ENCODE measurements at regions not wholly inside any gene's neighbourhood (a gene's known extent, or its start where the extent isn't known, plus 50 kb on each side); places are given as distances from the start of the nearest gene placed in this dataset.

DNA sequence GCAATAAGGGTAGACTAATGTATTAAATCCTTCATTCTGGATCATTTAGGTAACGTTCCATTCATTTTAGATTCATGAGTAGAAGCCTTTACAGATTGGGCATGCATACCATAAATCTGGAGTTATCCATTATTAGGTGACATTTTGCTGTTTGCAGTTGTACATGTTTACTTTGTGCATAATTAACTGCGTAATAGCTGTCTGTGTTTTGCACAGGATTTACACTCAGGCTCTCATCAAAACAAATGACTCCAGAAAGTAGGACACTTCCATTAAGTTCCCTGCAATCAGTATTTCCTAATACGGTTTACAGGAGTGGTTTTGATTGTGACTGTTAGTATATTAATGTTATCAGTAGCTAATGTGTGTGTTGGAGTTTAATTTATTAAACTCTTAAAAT is 997.4 kb downstream of the HACE1 start:
- Histone ChIP-seq H3K36me3 (no peaks in the 10 kb centered on the region), H3K27me3 (no peaks in the 10 kb centered on the region), H3K4me1 (no peaks in the 10 kb centered on the region), H3K27ac (no peak overlapping the region), H3K9me3 (no peaks in the 10 kb centered on the region), H3K4me3 (no peak overlapping the region)
- intact Hi-C loops (cut with DNase I), result no loop called here
- DNase-seq, result no peak
- no peak for ATAC-seq
- TF ChIP-seq, protein P1, sequence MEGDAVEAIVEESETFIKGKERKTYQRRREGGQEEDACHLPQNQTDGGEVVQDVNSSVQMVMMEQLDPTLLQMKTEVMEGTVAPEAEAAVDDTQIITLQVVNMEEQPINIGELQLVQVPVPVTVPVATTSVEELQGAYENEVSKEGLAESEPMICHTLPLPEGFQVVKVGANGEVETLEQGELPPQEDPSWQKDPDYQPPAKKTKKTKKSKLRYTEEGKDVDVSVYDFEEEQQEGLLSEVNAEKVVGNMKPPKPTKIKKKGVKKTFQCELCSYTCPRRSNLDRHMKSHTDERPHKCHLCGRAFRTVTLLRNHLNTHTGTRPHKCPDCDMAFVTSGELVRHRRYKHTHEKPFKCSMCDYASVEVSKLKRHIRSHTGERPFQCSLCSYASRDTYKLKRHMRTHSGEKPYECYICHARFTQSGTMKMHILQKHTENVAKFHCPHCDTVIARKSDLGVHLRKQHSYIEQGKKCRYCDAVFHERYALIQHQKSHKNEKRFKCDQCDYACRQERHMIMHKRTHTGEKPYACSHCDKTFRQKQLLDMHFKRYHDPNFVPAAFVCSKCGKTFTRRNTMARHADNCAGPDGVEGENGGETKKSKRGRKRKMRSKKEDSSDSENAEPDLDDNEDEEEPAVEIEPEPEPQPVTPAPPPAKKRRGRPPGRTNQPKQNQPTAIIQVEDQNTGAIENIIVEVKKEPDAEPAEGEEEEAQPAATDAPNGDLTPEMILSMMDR (IDR thresholded peaks at IDR 0.05), result no peak

DNA sequence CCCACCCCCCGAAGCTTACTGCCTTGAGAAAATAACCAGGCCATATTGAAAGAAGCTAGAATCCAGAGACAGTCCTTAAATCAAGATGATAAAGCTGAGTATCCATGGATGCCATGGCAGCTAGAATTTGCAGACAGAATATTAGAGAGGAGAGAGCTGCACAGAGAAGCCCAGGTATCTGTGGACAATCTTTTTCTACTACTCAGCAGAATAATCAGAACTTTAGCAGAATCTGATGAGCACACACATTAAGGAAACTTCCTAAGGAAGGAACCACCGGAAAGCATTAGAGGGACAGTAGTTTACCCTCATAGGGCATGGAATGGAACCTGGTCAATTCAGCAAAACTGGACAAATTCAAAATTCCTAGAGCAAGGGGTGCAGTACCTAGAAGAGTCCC is 1001.7 kb downstream of the HACE1 start:
- H3K27ac ChIP-seq, result no peak overlapping the region
- no peak for ATAC-seq
- TF ChIP-seq, protein P1 (IDR thresholded peaks at IDR 0.05), result no peak
- no peaks in the 10 kb centered on the region for H3K9me3 ChIP-seq
- no peak for DNase-seq
- no peaks in the 10 kb centered on the region for H3K36me3 ChIP-seq
- H3K4me1 ChIP-seq, result no peaks in the 10 kb centered on the region
- no peaks in the 10 kb centered on the region for H3K27me3 ChIP-seq
- intact Hi-C loops (cut with DNase I), result no loop called here
- no peak overlapping the region for H3K4me3 ChIP-seq

DNA sequence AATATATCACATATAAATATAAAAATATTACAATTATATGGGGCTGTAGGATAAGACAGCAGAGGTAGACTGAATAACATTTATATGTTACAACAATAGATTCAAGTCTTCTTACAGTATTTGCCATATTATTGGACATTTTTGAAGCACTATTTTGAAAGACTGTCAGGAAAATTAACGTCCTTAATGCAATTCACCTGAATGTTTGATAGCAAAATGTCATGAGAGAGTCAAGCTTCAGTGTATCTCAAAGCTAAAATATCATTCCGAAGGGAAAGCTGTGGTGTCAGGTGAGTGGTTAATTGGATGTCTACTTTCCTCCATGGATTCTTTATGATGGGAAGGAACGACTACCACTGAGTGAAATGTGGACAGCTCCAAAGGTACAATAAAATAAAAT is 1004.0 kb downstream of the HACE1 start:
- Histone ChIP-seq H3K27ac (no peak overlapping the region), H3K27me3 (no peaks in the 10 kb centered on the region), H3K4me3 (no peak overlapping the region), H3K9me3 (no peaks in the 10 kb centered on the region), H3K4me1 (no peaks in the 10 kb centered on the region), H3K36me3 (no peaks in the 10 kb centered on the region)
- TF ChIP-seq, protein P1 (IDR thresholded peaks at IDR 0.05), result no peak
- ATAC-seq, result no peak
- intact Hi-C loops (cut with DNase I), result no loop called here
- no peak for DNase-seq

DNA sequence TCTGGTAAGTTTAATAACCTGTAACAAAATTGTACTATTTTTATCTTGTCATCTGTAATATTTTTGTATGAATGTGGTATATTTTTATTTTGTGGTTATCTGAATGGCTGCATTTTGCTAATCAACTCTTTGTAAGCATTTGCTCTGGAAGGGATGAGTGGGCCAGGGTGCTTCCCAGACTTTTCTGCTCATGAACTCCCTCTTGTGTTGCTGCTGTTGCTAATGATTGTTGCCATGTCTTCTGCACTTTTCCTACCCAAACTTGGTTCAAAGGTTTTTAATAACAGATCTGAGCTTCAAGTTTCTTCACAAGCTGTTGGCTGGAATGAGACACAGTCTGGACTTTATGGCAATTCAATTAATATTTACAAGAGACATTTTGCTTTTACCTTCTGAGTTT is 1005.7 kb downstream of the HACE1 start:
- no peak for DNase-seq
- H3K9me3 ChIP-seq, result no peaks in the 10 kb centered on the region
- no peaks in the 10 kb centered on the region for H3K27me3 ChIP-seq
- no peaks in the 10 kb centered on the region for H3K4me1 ChIP-seq
- no peak overlapping the region for H3K4me3 ChIP-seq
- no peaks in the 10 kb centered on the region for H3K36me3 ChIP-seq
- no peak for ATAC-seq
- TF ChIP-seq, protein P1 (IDR thresholded peaks at IDR 0.05), result no peak
- H3K27ac ChIP-seq, result no peak overlapping the region
- intact Hi-C loops (cut with DNase I), result no loop called here

DNA sequence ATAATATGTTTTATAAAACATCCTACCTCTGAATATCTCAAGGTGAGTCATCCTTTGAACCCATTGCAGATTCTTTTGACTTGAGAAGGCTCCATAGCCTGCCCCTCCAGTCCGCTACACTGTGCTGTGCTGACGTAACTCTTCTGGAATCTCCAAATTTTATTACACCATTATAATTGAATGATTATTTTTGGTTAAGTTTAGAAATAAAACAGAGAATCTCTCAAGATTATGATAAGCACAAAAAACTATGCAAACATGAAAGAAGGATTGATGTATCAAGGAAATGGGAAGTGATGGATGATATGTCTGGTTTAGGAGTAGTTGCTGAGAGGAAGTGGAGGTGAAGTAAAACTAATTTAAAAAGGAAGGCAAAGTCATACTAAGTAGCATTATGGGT is 1021.3 kb downstream of the HACE1 start:
- H3K27ac ChIP-seq, result no peak overlapping the region
- H3K4me1 ChIP-seq, result no peaks in the 10 kb centered on the region
- H3K27me3 ChIP-seq, result no peaks in the 10 kb centered on the region
- DNase-seq (peak in 1 of 4 donors; percentile 6), ATAC-seq (no peak)
- H3K36me3 ChIP-seq, result no peaks in the 10 kb centered on the region
- no peaks in the 10 kb centered on the region for H3K9me3 ChIP-seq
- no peak overlapping the region for H3K4me3 ChIP-seq
- TF ChIP-seq, protein P1 (IDR thresholded peaks at IDR 0.05), result no peak
- intact Hi-C loops (cut with DNase I), result no loop called here

Data from left lung (tissue), 4 donors.